ENCODE measurements at regions not wholly inside any gene's neighbourhood (a gene's known extent, or its start where the extent isn't known, plus 50 kb on each side); places are given as distances from the start of the nearest gene placed in this dataset.

DNA sequence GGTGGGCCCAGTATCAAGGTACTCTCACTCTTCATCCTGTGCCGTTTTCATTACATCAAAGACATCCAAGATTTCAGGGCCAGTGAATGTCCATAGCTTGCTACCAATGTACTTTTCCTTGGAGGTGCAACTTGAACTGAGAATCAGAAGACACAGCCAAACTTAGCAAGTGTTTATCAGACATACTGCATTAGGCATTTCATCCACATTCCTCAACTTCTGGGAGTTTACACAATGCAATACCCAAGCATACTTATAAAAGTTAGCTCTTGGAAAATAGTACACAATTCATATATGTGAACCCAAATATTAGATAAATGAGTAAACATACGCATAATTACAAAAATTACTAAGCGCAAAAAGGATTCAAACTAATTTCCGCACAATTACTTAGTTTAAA is 216.3 kb upstream of the RHOBTB1 start:
- TF ChIP-seq EZH2 (IDR thresholded peaks at IDR 0.05; ENCODE audit: insufficient read depth, poor library complexity, severe bottlenecking) (no peak), EZH2phosphoT487 (IDR thresholded peaks at IDR 0.05; ENCODE audit: insufficient read depth, low read depth) (no peak)
